ENCODE measurements at regions not wholly inside any gene's neighbourhood (a gene's known extent, or its start where the extent isn't known, plus 50 kb on each side); places are given as distances from the start of the nearest gene placed in this dataset.

DNA sequence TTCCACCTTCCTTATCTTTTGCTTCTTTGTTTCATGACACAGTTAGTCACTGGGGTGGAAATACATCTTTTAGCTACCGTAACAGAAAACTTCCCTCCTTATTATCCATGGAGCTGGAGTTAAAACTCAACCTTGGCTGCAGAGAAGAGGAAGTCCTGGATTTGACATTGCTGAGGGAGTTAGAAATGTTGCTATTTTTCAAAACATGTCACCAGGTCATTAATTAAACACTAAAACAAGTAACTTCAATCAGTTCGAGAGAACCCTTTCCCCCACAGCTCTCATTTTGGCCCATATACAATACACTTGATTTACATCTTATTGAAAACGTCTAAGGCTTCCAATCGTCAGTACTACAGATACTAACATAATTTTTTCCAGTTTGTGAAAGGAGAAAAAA lies 237.9 kb upstream of the CD180 start:
- H3K4me1 Mint-ChIP-seq: peaks cover 2% of the 10 kb centered on the region
- no peaks in the 10 kb centered on the region for H3K36me3 Mint-ChIP-seq (ENCODE audit: low read depth)
- H3K27ac Mint-ChIP-seq: no peak overlapping the region
- H3K27me3 Mint-ChIP-seq: peaks cover 4% of the 10 kb centered on the region
- ATAC-seq (no peak), DNase-seq (no peak)
- no peaks in the 10 kb centered on the region for H3K9me3 ChIP-seq (ENCODE audit: control insufficient read depth, low read length, poor library complexity, severe bottlenecking)
- H3K4me3 Mint-ChIP-seq: no peak overlapping the region

DNA sequence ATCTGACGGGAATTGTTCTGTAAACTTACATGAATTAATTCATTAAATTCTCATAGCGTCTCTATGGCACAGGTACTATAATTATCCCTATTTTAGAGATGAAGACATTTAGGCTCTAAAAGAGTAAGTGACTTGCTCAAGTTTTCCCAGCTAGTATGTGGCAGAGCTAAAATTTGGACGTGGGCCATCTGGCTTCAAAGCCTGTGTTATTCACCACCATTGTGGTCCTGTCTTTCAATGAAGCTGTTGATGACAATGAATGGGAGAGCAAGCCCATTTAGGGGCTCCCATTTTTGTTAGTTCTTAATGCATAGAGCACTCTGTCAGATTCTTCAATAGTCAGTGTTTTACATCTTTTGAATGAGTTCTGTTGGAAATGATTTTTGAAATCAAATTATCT lies 236.0 kb upstream of the CD180 start:
- H3K9me3 ChIP-seq (ENCODE audit: control insufficient read depth, low read length, poor library complexity, severe bottlenecking): no peaks in the 10 kb centered on the region
- ATAC-seq: no peak
- DNase-seq: no peak
- Mint-ChIP-seq H3K4me3 (no peak overlapping the region), H3K36me3 (ENCODE audit: low read depth) (no peaks in the 10 kb centered on the region), H3K27me3 (peaks cover 4% of the 10 kb centered on the region), H3K27ac (no peak overlapping the region), H3K4me1 (peaks cover 2% of the 10 kb centered on the region)

DNA sequence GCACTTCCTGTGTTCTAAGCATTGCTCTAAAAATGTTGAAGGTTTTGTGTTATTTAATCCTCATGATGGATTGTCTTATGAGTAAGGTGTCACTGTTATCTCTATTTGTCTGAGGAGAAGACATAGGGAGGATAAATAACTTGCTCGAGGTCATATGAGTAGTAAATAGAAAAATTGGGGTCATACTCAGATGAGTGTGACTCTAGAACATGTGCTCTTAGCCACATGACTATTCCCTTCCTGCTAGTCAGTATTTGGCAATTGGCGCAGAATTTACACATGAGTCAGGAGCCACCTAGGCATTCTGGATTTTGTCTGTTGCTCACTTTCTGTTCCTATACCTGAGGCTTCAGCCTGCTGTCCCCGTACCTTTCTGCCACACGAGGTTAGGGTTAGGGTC lies 234.6 kb upstream of the CD180 start:
- peaks cover 2% of the 10 kb centered on the region for H3K4me1 Mint-ChIP-seq
- no peaks in the 10 kb centered on the region for H3K9me3 ChIP-seq (ENCODE audit: control insufficient read depth, low read length, poor library complexity, severe bottlenecking)
- no peaks in the 10 kb centered on the region for H3K36me3 Mint-ChIP-seq (ENCODE audit: low read depth)
- H3K27me3 Mint-ChIP-seq: peaks cover 4% of the 10 kb centered on the region
- ATAC-seq (no peak), DNase-seq (no peak)
- H3K4me3 Mint-ChIP-seq: no peak overlapping the region
- H3K27ac Mint-ChIP-seq: no peak overlapping the region

DNA sequence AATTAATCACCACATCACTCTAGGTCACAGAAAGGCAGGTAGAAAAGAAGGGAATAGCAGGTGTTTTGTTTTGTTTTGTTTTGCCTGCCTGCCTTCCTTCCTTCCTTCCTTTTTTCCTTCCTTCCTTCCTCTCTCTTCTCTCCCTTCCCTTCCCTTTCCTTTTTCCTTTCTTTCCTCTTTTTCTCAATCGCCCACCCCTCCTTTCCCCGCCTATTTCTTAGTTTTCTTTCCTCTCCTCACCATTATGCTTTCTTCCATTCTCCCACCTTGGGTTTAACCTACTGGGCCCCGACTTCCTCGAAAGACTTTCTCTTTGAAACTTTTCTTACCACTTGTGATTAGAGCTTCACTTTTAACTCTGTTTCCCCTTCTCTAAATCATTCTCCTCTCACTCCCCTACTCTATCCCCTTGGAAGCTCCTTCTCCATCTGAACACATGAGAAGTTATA lies 231.3 kb upstream of the CD180 start:
- no peak overlapping the region for H3K4me3 Mint-ChIP-seq
- H3K4me1 Mint-ChIP-seq: peaks cover 2% of the 10 kb centered on the region
- no peak overlapping the region for H3K27ac Mint-ChIP-seq
- H3K9me3 ChIP-seq (ENCODE audit: control insufficient read depth, low read length, poor library complexity, severe bottlenecking): no peaks in the 10 kb centered on the region
- no peaks in the 10 kb centered on the region for H3K36me3 Mint-ChIP-seq (ENCODE audit: low read depth)
- ATAC-seq (no peak), DNase-seq (no peak)
- no peaks in the 10 kb centered on the region for H3K27me3 Mint-ChIP-seq

DNA sequence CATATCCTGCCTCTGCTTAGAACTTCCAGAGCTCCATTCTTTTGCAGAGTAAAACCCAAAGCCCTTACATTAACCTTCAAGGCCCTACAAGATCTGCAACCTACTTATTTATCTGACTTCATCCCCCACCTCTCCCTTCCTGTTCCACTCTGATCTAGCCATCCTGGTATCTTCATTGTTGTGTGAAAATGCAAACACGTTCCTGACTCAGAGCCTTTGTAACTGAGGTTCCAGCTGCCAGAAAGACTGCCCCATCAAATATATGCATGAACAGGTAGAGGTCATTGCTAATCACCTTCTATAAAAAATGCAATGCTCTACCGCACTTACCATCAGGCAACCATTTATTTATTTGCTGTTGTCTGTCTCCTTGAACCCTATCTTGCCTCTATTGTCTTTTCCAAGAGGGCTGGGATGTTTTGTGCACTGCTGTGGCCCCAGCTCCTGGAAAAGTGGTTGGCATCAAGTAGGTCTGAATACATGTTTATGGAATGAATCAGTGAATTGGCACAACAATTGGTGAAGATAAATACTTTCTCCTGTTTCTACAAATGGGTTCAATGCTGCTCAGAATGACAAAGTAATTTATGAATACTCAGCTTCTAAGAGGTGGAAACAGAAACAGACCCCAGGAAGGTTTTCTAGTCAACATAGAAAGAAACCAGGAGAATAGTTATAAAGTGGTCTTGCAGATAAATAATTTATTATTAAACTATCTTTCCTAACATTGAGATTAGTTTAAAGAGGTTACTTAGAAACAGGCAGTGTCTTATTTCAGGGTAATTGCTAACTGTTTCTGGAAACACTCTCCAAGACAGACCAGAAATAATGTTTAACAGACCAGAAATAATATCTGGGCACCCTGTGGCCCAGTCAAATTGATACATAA lies 230.6 kb upstream of the CD180 start:
- ATAC-seq: no peak
- Mint-ChIP-seq H3K4me3 (no peak overlapping the region), H3K4me1 (peaks cover 2% of the 10 kb centered on the region), H3K36me3 (ENCODE audit: low read depth) (no peaks in the 10 kb centered on the region), H3K27ac (no peak overlapping the region), H3K27me3 (no peaks in the 10 kb centered on the region)
- no peak for DNase-seq
- H3K9me3 ChIP-seq (ENCODE audit: control insufficient read depth, low read length, poor library complexity, severe bottlenecking): no peaks in the 10 kb centered on the region

DNA sequence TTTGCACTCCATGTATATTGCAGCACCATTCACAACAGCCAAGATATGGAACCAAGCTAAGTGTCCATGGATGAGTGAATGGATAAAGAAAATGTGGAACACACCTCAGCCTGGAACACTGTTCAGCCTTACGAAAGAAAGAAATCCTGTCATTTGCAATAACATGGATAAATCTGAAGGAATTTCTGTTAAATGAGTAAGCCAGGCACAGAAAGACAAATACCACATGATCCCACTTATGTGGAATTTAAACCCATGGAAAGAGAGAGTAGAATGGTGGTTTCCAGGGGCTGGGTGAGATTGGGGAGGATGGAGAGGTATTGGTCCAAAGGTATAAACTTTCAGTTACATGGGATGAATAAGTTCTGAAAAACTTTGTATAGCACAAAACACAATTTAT lies 228.9 kb upstream of the CD180 start:
- H3K4me3 Mint-ChIP-seq: no peak overlapping the region
- no peak overlapping the region for H3K27ac Mint-ChIP-seq
- H3K4me1 Mint-ChIP-seq: no peaks in the 10 kb centered on the region
- no peak for ATAC-seq
- peaks cover 2% of the 10 kb centered on the region for H3K36me3 Mint-ChIP-seq (ENCODE audit: low read depth)
- no peaks in the 10 kb centered on the region for H3K9me3 ChIP-seq (ENCODE audit: control insufficient read depth, low read length, poor library complexity, severe bottlenecking)
- DNase-seq: no peak
- no peaks in the 10 kb centered on the region for H3K27me3 Mint-ChIP-seq

DNA sequence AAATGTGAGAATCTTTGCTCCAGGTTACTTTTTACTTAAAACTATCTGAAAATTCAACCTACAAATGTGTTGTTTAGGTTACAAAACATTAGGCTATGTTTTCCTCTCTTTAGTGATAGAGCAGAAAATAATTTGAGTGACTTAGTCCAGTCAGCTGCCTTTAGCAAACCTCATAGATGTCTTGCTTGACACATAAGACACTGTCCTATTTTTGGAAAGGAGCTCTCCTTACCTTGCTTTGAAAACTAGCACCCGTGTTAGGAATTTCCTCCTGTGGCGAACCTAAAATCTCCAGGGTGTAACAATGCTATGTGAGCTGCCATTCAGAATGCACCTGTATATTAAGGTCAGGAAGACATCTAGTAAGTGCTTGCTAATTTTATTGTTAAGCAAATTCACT lies 221.2 kb upstream of the CD180 start:
- no peak overlapping the region for H3K4me3 Mint-ChIP-seq
- H3K9me3 ChIP-seq (ENCODE audit: control insufficient read depth, low read length, poor library complexity, severe bottlenecking): no peaks in the 10 kb centered on the region
- DNase-seq (no peak), ATAC-seq (no peak)
- peaks cover 8% of the 10 kb centered on the region for H3K4me1 Mint-ChIP-seq
- H3K27me3 Mint-ChIP-seq: peaks cover 4% of the 10 kb centered on the region
- H3K36me3 Mint-ChIP-seq (ENCODE audit: low read depth): peaks cover 2% of the 10 kb centered on the region
- H3K27ac Mint-ChIP-seq: no peak overlapping the region

DNA sequence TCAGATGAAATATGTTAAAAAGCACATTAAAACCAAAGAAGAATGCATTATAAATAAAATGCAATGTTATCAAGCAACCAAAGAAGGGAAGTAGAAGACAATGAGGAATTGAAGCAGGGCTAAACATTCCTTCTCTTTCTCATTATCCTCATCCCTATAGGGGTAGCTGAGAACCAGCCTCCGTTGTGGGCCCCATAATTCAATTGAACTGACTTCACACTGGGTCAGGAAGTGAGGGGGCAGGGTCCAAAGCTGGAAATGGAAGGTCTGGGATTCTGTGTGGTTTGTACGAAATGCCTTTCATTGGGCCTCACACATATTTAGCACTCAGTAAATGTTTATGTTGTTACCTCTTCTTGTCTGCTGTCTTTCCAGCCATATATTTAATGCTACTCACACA lies 220.4 kb upstream of the CD180 start:
- ATAC-seq (no peak), DNase-seq (no peak)
- H3K9me3 ChIP-seq (ENCODE audit: control insufficient read depth, low read length, poor library complexity, severe bottlenecking): no peaks in the 10 kb centered on the region
- Mint-ChIP-seq H3K36me3 (ENCODE audit: low read depth) (peaks cover 2% of the 10 kb centered on the region), H3K27ac (no peak overlapping the region), H3K4me1 (peaks cover 8% of the 10 kb centered on the region), H3K27me3 (peaks cover 4% of the 10 kb centered on the region), H3K4me3 (no peak overlapping the region)

DNA sequence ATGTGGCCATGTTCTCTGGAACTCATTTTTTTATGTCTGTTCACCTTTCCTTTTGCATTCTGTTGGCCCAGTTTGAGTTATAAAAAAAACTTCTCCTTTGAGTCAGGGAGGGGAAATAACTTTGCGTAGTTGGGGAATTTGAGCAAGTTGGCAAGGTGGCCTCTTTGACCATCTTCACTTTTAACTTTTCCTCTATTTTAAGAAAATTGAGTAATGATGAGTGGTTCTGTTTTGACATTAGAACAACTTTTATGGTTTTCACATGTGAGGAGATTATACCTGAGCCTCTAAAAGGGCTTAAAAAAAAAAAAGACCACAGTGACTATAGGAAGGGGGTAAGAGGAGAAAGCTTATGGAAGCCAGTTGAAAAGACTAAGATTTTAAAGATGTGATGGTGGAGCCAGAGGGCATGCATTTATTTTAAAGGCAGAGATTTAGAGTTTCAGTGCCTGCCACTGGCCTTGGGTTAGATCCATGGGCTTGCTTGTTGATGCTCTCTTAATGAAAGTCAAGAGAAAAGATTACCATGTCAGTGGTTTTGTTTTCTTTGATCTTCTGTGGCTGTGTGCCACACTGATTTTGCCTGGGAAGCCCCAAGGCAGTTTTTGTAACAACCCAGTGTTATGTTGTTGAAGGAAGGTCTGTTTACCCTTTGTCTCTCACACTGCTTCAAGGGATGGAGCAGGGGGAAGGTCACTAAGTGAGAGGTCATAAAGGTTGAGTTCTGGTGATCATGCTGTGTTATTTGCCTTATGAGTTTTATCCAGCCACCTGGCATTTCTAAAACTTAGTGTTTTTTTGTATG lies 219.7 kb upstream of the CD180 start:
- ATAC-seq (peak; percentile 88), DNase-seq (no peak)
- Mint-ChIP-seq H3K4me1 (peaks cover 8% of the 10 kb centered on the region), H3K4me3 (no peak overlapping the region), H3K36me3 (ENCODE audit: low read depth) (peaks cover 2% of the 10 kb centered on the region), H3K27ac (peak overlapping the region; percentile 41), H3K27me3 (peaks cover 4% of the 10 kb centered on the region)
- no peaks in the 10 kb centered on the region for H3K9me3 ChIP-seq (ENCODE audit: control insufficient read depth, low read length, poor library complexity, severe bottlenecking)

DNA sequence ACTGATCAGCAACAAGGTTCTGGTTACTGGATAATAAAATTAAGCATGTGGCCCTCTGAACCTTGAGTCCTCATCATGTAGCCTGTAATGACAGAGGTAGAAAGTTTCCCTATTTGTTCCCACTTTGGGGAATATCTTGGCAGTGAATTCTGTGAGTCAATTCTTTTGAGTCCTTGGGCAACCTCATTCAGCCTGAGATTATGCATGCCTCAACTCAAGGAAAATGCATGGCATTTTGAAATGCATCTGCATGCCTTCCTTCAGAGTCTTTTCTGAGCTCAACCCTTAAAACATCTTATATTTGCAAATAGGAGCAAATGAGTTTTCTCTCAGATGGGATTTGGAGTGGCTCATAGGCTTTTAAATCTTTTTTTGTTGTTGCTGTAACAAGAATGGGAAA lies 218.1 kb upstream of the CD180 start:
- H3K9me3 ChIP-seq (ENCODE audit: control insufficient read depth, low read length, poor library complexity, severe bottlenecking): no peaks in the 10 kb centered on the region
- no peak overlapping the region for H3K4me3 Mint-ChIP-seq
- no peak overlapping the region for H3K27ac Mint-ChIP-seq
- no peak for ATAC-seq
- H3K36me3 Mint-ChIP-seq (ENCODE audit: low read depth): no peaks in the 10 kb centered on the region
- peaks cover 8% of the 10 kb centered on the region for H3K4me1 Mint-ChIP-seq
- H3K27me3 Mint-ChIP-seq: peaks cover 4% of the 10 kb centered on the region
- DNase-seq: no peak

DNA sequence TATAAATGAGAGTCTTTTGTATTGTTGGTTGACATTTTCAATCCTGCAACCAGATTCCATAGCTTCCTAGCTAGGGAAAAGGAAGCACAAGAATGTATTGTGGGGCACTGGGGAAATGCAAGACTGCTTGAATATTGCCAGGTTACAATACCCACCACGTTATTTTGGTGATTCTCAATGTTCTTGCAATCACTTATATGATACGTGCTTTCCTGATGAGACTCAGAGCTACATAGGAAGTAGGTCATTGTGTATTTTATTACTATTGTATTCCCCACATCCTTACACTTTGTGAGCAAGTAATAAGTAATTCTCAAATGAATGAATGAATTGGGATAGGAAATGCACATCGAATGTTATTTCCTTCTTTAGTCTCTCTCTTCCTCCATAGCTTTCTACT lies 217.1 kb upstream of the CD180 start:
- no peak overlapping the region for H3K4me3 Mint-ChIP-seq
- DNase-seq (no peak), ATAC-seq (no peak)
- H3K27ac Mint-ChIP-seq: no peak overlapping the region
- peaks cover 9% of the 10 kb centered on the region for H3K27me3 Mint-ChIP-seq
- no peaks in the 10 kb centered on the region for H3K36me3 Mint-ChIP-seq (ENCODE audit: low read depth)
- H3K9me3 ChIP-seq (ENCODE audit: control insufficient read depth, low read length, poor library complexity, severe bottlenecking): no peaks in the 10 kb centered on the region
- H3K4me1 Mint-ChIP-seq: peaks cover 8% of the 10 kb centered on the region

DNA sequence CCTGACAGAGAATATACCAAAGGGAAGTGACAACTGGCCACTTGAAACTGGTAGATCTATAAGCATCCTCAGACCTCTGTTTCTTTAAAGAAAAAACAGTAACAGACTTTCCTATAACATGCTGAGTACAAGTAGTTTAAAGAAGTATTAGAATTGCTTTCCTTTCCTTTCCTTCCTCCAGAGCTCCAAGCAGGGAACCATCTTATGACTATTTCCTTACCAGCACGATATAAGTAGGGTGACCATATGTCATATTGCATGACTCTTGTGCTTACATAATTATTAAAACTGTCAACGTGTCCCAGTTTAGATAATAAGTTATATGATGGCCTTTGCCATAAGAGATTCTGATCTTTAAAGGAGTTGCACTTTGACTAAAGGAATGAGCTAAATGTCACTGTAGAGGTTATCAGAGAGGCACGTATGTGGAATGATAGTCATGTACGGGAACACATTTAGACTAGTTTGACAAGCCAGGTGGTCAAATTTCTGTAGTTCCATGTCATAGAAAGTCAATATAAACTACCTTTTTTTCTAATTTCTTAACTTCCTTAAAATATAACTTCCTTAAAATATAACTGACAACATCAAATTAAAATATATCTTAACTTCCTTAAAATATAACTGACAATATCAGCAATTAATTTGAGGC lies 212.7 kb upstream of the CD180 start:
- no peaks in the 10 kb centered on the region for H3K4me1 Mint-ChIP-seq
- no peaks in the 10 kb centered on the region for H3K9me3 ChIP-seq (ENCODE audit: control insufficient read depth, low read length, poor library complexity, severe bottlenecking)
- no peak overlapping the region for H3K4me3 Mint-ChIP-seq
- no peak overlapping the region for H3K27ac Mint-ChIP-seq
- no peaks in the 10 kb centered on the region for H3K36me3 Mint-ChIP-seq (ENCODE audit: low read depth)
- peaks cover 14% of the 10 kb centered on the region for H3K27me3 Mint-ChIP-seq
- no peak for ATAC-seq
- no peak for DNase-seq

DNA sequence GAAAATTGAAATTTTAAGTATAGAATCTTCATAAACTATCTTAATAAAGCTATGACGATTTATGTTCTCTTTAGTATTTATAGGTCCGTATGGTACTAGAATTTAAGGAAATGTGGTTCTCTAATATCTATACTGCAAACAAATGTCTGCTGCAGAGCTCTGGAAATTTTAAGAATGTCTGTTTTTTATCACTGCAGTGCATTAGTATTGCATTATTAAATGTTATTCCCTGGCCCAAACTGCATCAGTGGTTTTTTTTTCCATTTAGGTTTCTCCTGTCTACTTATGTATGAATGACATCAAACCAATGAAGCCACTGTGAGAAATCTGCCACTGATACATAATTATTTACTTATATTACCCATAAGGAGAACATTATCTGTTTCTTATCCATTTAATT lies 211.4 kb upstream of the CD180 start:
- Mint-ChIP-seq H3K27ac (no peak overlapping the region), H3K36me3 (ENCODE audit: low read depth) (no peaks in the 10 kb centered on the region), H3K4me3 (no peak overlapping the region), H3K4me1 (no peaks in the 10 kb centered on the region), H3K27me3 (peaks cover 14% of the 10 kb centered on the region)
- ATAC-seq: no peak
- H3K9me3 ChIP-seq (ENCODE audit: control insufficient read depth, low read length, poor library complexity, severe bottlenecking): no peaks in the 10 kb centered on the region
- DNase-seq: no peak
